Thoracic aorta (tissue), 2 donors: ENCODE measurements at regions not wholly inside any gene's neighbourhood (a gene's known extent, or its start where the extent isn't known, plus 50 kb on each side); places are given as distances from the start of the nearest gene placed in this dataset.

Experiments used
- ATAC-seq: fragments of 150-250 bp; one replicate; pipeline ENCODE4 v1.8.0; 2017; ENCODE audit warnings: low read depth; ENCODE audit not compliant: insufficient number of reproducible peaks, low FRiP score
- DNase-seq: peaks from one replicate; pipeline ENCODE4 v3.0.0-alpha.2; 2020; ENCODE audit warnings: low spot score
- H3K27ac ChIP-seq, 2 donors: fragments of 200-600 bp; sonication (generic); 1 replicate in 1 of 2; 2 replicates in 1 of 2; pipeline ENCODE4 v1.5.1; 2016; ENCODE audit warnings: mild to moderate bottlenecking in 2 of 2, moderate library complexity in 2 of 2
- H3K27me3 ChIP-seq: fragments of 200-600 bp; sonication (generic); replicated peaks from 2 replicates; pipeline ENCODE4 v1.6.0; 2016; ENCODE audit warnings: mild to moderate bottlenecking; ENCODE audit not compliant: insufficient read depth
- H3K36me3 ChIP-seq: fragments of 200-600 bp; sonication (generic); one replicate; pipeline ENCODE4 v1.5.1; 2016
- H3K4me1 ChIP-seq, 2 donors: fragments of 200-600 bp; sonication (generic); 1 replicate in 1 of 2; 2 replicates in 1 of 2; pipeline versions ENCODE4 v1.5.1 to v1.6.0; 2016; ENCODE audit warnings: low read depth in 2 of 2, mild to moderate bottlenecking in 1 of 2; ENCODE audit not compliant: control insufficient read depth in 1 of 2
- H3K4me3 ChIP-seq: fragments of 200-600 bp; sonication (generic); 2 replicates; pipeline ENCODE4 v1.5.1; 2016; ENCODE audit warnings: mild to moderate bottlenecking
- H3K9me3 ChIP-seq: fragments of 200-600 bp; sonication (generic); 2 replicates; pipeline ENCODE4 v1.5.1; 2016
- TF ChIP-seq, protein P1 (sequence below): fragments of 200-600 bp; sonication (generic); IDR thresholded peaks from one replicate; pipeline ENCODE4 v1.5.1; 2019; ENCODE audit warnings: antibody characterized with exemption

- H3K9me3 ChIP-seq: no peaks in the 10 kb centered on the region
- H3K4me3 ChIP-seq: no peak overlapping the region
- no peaks in the 10 kb centered on the region for H3K36me3 ChIP-seq
- H3K4me1 ChIP-seq: no peaks in the 10 kb centered on the region
- DNase-seq (no peak), ATAC-seq (no peak)
- no peak overlapping the region for H3K27ac ChIP-seq
- TF ChIP-seq, protein P1, sequence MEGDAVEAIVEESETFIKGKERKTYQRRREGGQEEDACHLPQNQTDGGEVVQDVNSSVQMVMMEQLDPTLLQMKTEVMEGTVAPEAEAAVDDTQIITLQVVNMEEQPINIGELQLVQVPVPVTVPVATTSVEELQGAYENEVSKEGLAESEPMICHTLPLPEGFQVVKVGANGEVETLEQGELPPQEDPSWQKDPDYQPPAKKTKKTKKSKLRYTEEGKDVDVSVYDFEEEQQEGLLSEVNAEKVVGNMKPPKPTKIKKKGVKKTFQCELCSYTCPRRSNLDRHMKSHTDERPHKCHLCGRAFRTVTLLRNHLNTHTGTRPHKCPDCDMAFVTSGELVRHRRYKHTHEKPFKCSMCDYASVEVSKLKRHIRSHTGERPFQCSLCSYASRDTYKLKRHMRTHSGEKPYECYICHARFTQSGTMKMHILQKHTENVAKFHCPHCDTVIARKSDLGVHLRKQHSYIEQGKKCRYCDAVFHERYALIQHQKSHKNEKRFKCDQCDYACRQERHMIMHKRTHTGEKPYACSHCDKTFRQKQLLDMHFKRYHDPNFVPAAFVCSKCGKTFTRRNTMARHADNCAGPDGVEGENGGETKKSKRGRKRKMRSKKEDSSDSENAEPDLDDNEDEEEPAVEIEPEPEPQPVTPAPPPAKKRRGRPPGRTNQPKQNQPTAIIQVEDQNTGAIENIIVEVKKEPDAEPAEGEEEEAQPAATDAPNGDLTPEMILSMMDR: no peak
- H3K27me3 ChIP-seq: no peaks in the 10 kb centered on the region
Measured at GRCh38 chr2:235195921-235196320, 244.1 kb downstream of the SH3BP4 start.

- Histone ChIP-seq H3K36me3 (no peaks in the 10 kb centered on the region), H3K27ac (no peak overlapping the region), H3K27me3 (no peaks in the 10 kb centered on the region), H3K4me1 (no peaks in the 10 kb centered on the region), H3K4me3 (no peak overlapping the region), H3K9me3 (no peaks in the 10 kb centered on the region)
- no peak for ATAC-seq
- DNase-seq: no peak
- TF ChIP-seq, protein P1: no peak
Measured at GRCh38 chr2:235199128-235199527, 247.3 kb downstream of the SH3BP4 start.

DNA sequence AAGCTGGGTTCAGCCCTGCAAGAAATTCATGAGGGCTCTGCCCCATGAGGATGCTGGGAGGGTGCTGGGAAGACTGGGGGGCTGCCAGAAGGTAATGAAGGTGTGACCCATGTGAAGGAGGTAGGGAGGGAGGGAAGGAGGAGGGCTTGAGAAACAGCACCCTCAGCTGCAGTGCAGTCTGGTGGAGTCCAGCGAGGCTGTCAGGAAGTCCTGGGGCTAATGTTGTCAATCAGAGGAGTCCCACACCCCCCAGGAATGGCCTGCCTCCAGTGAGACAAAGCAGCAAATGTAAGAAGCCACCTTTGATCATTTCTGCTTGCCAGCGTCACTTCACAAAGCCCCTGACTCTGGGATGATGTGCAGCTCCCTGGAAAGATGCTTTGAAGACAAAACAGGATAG, 248.4 kb downstream of the SH3BP4 start:
- Histone ChIP-seq H3K4me1 (no peaks in the 10 kb centered on the region), H3K27me3 (no peaks in the 10 kb centered on the region), H3K36me3 (no peaks in the 10 kb centered on the region), H3K27ac (no peak overlapping the region), H3K9me3 (no peaks in the 10 kb centered on the region), H3K4me3 (no peak overlapping the region)
- TF ChIP-seq, protein P1: no peak
- no peak for ATAC-seq
- DNase-seq: no peak

- no peaks in the 10 kb centered on the region for H3K4me1 ChIP-seq
- TF ChIP-seq, protein P1: no peak
- H3K27me3 ChIP-seq: no peaks in the 10 kb centered on the region
- no peak overlapping the region for H3K27ac ChIP-seq
- no peak overlapping the region for H3K4me3 ChIP-seq
- H3K9me3 ChIP-seq: no peaks in the 10 kb centered on the region
- no peaks in the 10 kb centered on the region for H3K36me3 ChIP-seq
- ATAC-seq: no peak
- DNase-seq: no peak
Measured at GRCh38 chr2:235201756-235202155, 249.9 kb downstream of the SH3BP4 start.

GRCh38 chr2:235204948-235205347, 253.1 kb downstream of the SH3BP4 start:
- Histone ChIP-seq H3K9me3 (no peaks in the 10 kb centered on the region), H3K27me3 (no peaks in the 10 kb centered on the region), H3K36me3 (no peaks in the 10 kb centered on the region), H3K27ac (no peak overlapping the region), H3K4me3 (no peak overlapping the region), H3K4me1 (no peaks in the 10 kb centered on the region)
- DNase-seq (no peak), ATAC-seq (no peak)
- TF ChIP-seq, protein P1: no peak
